WI38 (cell line): ENCODE measurements at regions not wholly inside any gene's neighbourhood (a gene's known extent, or its start where the extent isn't known, plus 50 kb on each side); places are given as distances from the start of the nearest gene placed in this dataset.

Source experiments
- H3K4me3 ChIP-seq: 2 replicates; pipeline ENCODE4 v1.5.1; 2011; ENCODE audit warnings: low read depth, mild to moderate bottlenecking, control low read depth, low read length
- CTCF ChIP-seq: IDR thresholded peaks from 2 replicates; pipeline ENCODE4 v1.5.1; 2012; ENCODE audit warnings: low read depth, mild to moderate bottlenecking, control low read depth, low read length

- no peak for TF ChIP-seq CTCF
Measured at GRCh38 chr15:98196371-98196770, 235.9 kb downstream of the ARRDC4 start.

GRCh38 chr15:98202256-98202655 is 241.8 kb downstream of the ARRDC4 start:
- no peak for TF ChIP-seq CTCF
- H3K4me3 ChIP-seq = no peak overlapping the region

More at GRCh38 chr15:98196371-98196770, 235.9 kb downstream of the ARRDC4 start:
- H3K4me3 ChIP-seq = no peak overlapping the region

GRCh38 chr15:98203872-98204660 is 243.6 kb downstream of the ARRDC4 start:
- no peak overlapping the region for H3K4me3 ChIP-seq
- TF ChIP-seq CTCF = no peak

- H3K4me3 ChIP-seq = no peak overlapping the region
- TF ChIP-seq CTCF = no peak
Measured at GRCh38 chr15:98207928-98208327, 247.4 kb downstream of the ARRDC4 start.

- no peak overlapping the region for H3K4me3 ChIP-seq
- no peak for TF ChIP-seq CTCF
Measured at GRCh38 chr15:98213346-98213979, 253.0 kb downstream of the ARRDC4 start.

- no peak overlapping the region for H3K4me3 ChIP-seq
- TF ChIP-seq CTCF = no peak
Measured at GRCh38 chr15:98216166-98216565, 255.7 kb downstream of the ARRDC4 start.

GRCh38 chr15:98217356-98217755 is 256.9 kb downstream of the ARRDC4 start:
- no peak overlapping the region for H3K4me3 ChIP-seq
- TF ChIP-seq CTCF = no peak
